HL-60 (cell line): ENCODE measurements at regions not wholly inside any gene's neighbourhood (a gene's known extent, or its start where the extent isn't known, plus 50 kb on each side); places are given as distances from the start of the nearest gene placed in this dataset.

Experiments used
- POLR2AphosphoS5 ChIP-seq: IDR thresholded peaks from 2 replicates; pipeline ENCODE4 v1.6.1; 2012; ENCODE audit warnings: low read depth
- SPI1 ChIP-seq: IDR thresholded peaks from 2 replicates; pipeline ENCODE4 v1.6.1; 2012; ENCODE audit warnings: low read depth, mild to moderate bottlenecking, borderline replicate concordance
- TF ChIP-seq, protein P1 (sequence below): IDR thresholded peaks from one replicate; pipeline ENCODE4 v1.5.1; 2011; ENCODE audit warnings: low read length, control low read depth, inconsistent platforms; ENCODE audit not compliant: insufficient read depth

- TF ChIP-seq, protein P1, sequence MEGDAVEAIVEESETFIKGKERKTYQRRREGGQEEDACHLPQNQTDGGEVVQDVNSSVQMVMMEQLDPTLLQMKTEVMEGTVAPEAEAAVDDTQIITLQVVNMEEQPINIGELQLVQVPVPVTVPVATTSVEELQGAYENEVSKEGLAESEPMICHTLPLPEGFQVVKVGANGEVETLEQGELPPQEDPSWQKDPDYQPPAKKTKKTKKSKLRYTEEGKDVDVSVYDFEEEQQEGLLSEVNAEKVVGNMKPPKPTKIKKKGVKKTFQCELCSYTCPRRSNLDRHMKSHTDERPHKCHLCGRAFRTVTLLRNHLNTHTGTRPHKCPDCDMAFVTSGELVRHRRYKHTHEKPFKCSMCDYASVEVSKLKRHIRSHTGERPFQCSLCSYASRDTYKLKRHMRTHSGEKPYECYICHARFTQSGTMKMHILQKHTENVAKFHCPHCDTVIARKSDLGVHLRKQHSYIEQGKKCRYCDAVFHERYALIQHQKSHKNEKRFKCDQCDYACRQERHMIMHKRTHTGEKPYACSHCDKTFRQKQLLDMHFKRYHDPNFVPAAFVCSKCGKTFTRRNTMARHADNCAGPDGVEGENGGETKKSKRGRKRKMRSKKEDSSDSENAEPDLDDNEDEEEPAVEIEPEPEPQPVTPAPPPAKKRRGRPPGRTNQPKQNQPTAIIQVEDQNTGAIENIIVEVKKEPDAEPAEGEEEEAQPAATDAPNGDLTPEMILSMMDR, result no peak
- no peak for TF ChIP-seq SPI1
- no peak for TF ChIP-seq POLR2AphosphoS5
These were observed 493.4 kb upstream of the FSIP2 start for GRCh38 chr2:185245216-185245615.
